Upper lobe of left lung (tissue), 6 donors: ENCODE measurements at regions not wholly inside any gene's neighbourhood (a gene's known extent, or its start where the extent isn't known, plus 50 kb on each side); places are given as distances from the start of the nearest gene placed in this dataset.

Experiments
- ATAC-seq, 2 donors: fragments of 200-7000 bp; cut with Tn5 transposase; one replicate each; pipeline ENCODE4 v1.9.1; 2022; ENCODE audit warnings: mild to moderate bottlenecking in 2 of 2, moderate library complexity in 2 of 2; ENCODE audit not compliant: low FRiP score in 2 of 2
- DNase-seq, 2 donors: peaks; one replicate each; pipeline ENCODE4 v3.0.0-alpha.2; 2019 to 2020
- H3K27ac ChIP-seq, 4 donors: fragments of 200-600 bp; sonication (generic); one replicate each; pipeline ENCODE4 v1.5.1; 2016 to 2019
- H3K27me3 ChIP-seq, 4 donors: fragments of 200-600 bp; sonication (generic); one replicate each; pipeline ENCODE4 v1.5.1; 2017 to 2019
- H3K36me3 ChIP-seq, 4 donors: fragments of 200-600 bp; sonication (generic); one replicate each; pipeline ENCODE4 v1.5.1; 2016 to 2019
- H3K4me1 ChIP-seq, 4 donors: fragments of 200-600 bp; sonication (generic); one replicate each; pipeline ENCODE4 v1.5.1; 2018 to 2019
- H3K4me3 ChIP-seq, 4 donors: fragments of 200-600 bp; sonication (generic); one replicate each; pipeline ENCODE4 v1.5.1; 2017 to 2019; ENCODE audit warnings: mild to moderate bottlenecking in 2 of 4, moderate library complexity in 1 of 4
- H3K9me3 ChIP-seq, 4 donors: fragments of 200-600 bp; sonication (generic); one replicate each; pipeline ENCODE4 v1.5.1; 2018 to 2019
- EP300 ChIP-seq, 4 donors: sonication (generic); formaldehyde crosslinking; IDR thresholded peaks; one replicate each; pipeline ENCODE4 v1.5.1; 2017; ENCODE audit warnings: antibody characterized with exemption in 4 of 4, control low read depth in 2 of 4
- POLR2A ChIP-seq, 4 donors: fragments of 450-650 bp; IDR thresholded peaks; one replicate each; pipeline ENCODE4 v1.5.1; 2016 to 2017; ENCODE audit warnings: antibody characterized with exemption in 4 of 4, mild to moderate bottlenecking in 2 of 4
- POLR2AphosphoS5 ChIP-seq, 2 donors: sonication (generic); formaldehyde crosslinking; IDR thresholded peaks; one replicate each; pipeline ENCODE4 v1.5.1; 2017; ENCODE audit warnings: antibody characterized with exemption in 2 of 2
- WGBS, 2 donors: methylation state at CpG; one replicate each; pipeline ENCODE4 v1.1.5; 2017 to 2018; 5-methylcytosine and 5-hydroxymethylcytosine counted together
- TF ChIP-seq, protein P1 (sequence below), 6 experiments: fragments of 450-650 bp in 4 of 6; fragments of 200-600 bp in 2 of 6; sonication (generic) in 2 of 6; IDR thresholded peaks; one replicate each; pipeline ENCODE4 v1.5.1; 2016 to 2019; ENCODE audit warnings: antibody characterized with exemption in 6 of 6
- donor health status: DM: no; HTN: no; CAD: no; lungs with moderate emphysema.
- donor health status: DM: no; HTN: yes; CAD: no; lungs with severe emphysema.

GRCh38 chr4:179017581-179017980 lies 1575.3 kb upstream of the AGA start:
- DNase-seq (peak in 1 of 2 donors; percentile 15), ATAC-seq (no peak)
- Histone ChIP-seq H3K27me3 (no peaks in the 10 kb centered on the region), H3K36me3 (no peaks in the 10 kb centered on the region), H3K9me3 (no peaks in the 10 kb centered on the region), H3K27ac (no peak overlapping the region), H3K4me3 (no peak overlapping the region), H3K4me1 (no peaks in the 10 kb centered on the region)
- WGBS, 2 donors = 84 to 91% methylated on average over 7 to 8 of the region's 8 CpGs
- TF ChIP-seq POLR2A (IDR thresholded peaks at IDR 0.05) (no peak), EP300 (IDR thresholded peaks at IDR 0.05) (no peak), POLR2AphosphoS5 (IDR thresholded peaks at IDR 0.05) (no peak)
- TF ChIP-seq, protein P1, sequence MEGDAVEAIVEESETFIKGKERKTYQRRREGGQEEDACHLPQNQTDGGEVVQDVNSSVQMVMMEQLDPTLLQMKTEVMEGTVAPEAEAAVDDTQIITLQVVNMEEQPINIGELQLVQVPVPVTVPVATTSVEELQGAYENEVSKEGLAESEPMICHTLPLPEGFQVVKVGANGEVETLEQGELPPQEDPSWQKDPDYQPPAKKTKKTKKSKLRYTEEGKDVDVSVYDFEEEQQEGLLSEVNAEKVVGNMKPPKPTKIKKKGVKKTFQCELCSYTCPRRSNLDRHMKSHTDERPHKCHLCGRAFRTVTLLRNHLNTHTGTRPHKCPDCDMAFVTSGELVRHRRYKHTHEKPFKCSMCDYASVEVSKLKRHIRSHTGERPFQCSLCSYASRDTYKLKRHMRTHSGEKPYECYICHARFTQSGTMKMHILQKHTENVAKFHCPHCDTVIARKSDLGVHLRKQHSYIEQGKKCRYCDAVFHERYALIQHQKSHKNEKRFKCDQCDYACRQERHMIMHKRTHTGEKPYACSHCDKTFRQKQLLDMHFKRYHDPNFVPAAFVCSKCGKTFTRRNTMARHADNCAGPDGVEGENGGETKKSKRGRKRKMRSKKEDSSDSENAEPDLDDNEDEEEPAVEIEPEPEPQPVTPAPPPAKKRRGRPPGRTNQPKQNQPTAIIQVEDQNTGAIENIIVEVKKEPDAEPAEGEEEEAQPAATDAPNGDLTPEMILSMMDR (IDR thresholded peaks at IDR 0.05) = no peak

DNA sequence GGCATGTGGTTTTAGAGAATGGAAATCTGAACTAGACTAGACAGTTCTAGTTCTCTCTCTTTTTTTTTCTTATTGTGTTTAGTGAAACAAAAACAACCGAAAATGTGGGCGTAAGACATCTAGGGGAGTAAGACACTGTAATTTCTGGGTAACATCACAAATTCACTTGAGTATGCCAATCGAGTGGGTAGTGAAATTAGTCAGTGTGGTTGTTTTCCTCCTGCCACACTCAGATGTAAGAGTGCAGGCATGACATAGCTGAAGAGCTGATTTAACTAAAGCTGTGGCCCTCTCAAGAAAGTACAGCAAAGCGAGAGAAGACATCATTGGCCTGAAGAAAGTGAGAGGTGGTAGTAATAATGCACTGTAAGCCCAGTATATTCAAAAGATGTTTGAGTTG lies 1585.3 kb upstream of the AGA start:
- TF ChIP-seq POLR2AphosphoS5 (IDR thresholded peaks at IDR 0.05) = no peak
- TF ChIP-seq, protein P1 (IDR thresholded peaks at IDR 0.05) = no peak
- no peak for TF ChIP-seq POLR2A (IDR thresholded peaks at IDR 0.05)
- TF ChIP-seq EP300 (IDR thresholded peaks at IDR 0.05) = no peak
- ATAC-seq = no peak
- Histone ChIP-seq H3K4me1 (no peaks in the 10 kb centered on the region), H3K36me3 (no peaks in the 10 kb centered on the region), H3K9me3 (peaks cover 0 to 4% (median 0%) of the 10 kb centered on the region in 4 donors), H3K27me3 (no peaks in the 10 kb centered on the region), H3K27ac (no peak overlapping the region), H3K4me3 (no peak overlapping the region)
- WGBS, 2 donors = 78 to 83% methylated on average over 4 of the region's 4 CpGs
- DNase-seq = no peak

DNA sequence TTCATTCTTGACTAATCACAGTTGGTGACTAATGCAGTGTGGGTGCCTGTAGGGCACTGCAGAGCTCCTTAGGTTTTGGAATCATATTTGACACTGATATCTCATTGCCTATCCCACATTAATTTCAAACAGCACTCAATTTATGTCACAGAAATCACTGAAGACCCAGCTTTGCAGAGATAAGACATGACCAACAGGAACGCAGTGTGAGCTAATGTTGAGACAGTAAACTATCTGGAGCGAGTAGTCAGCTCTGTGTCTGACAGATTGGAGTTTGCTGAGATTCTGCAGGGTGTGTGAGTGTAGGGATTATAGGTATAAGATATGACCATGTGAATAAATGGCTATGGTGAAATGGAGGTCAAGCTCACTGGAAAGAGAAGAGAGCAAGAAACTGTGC lies 1586.1 kb upstream of the AGA start:
- Histone ChIP-seq H3K4me1 (no peaks in the 10 kb centered on the region), H3K27me3 (no peaks in the 10 kb centered on the region), H3K9me3 (peaks cover 0 to 4% (median 0%) of the 10 kb centered on the region in 4 donors), H3K27ac (no peak overlapping the region), H3K4me3 (no peak overlapping the region), H3K36me3 (no peaks in the 10 kb centered on the region)
- no peak for DNase-seq
- TF ChIP-seq EP300 (IDR thresholded peaks at IDR 0.05) (no peak), POLR2A (IDR thresholded peaks at IDR 0.05) (no peak), POLR2AphosphoS5 (IDR thresholded peaks at IDR 0.05) (no peak)
- TF ChIP-seq, protein P1 (IDR thresholded peaks at IDR 0.05) = no peak
- 52 to 63% methylated on average over 2 of the region's 2 CpGs for WGBS, 2 donors
- no peak for ATAC-seq

- Histone ChIP-seq H3K4me3 (no peak overlapping the region), H3K9me3 (peaks cover 0 to 4% (median 0%) of the 10 kb centered on the region in 4 donors), H3K27ac (no peak overlapping the region), H3K4me1 (no peaks in the 10 kb centered on the region), H3K36me3 (no peaks in the 10 kb centered on the region), H3K27me3 (no peaks in the 10 kb centered on the region)
- WGBS, 2 donors = 35 to 75% methylated on average over 1 of the region's 1 CpG
- TF ChIP-seq, protein P1 (IDR thresholded peaks at IDR 0.05) = no peak
- TF ChIP-seq POLR2A (IDR thresholded peaks at IDR 0.05) = no peak
- no peak for TF ChIP-seq EP300 (IDR thresholded peaks at IDR 0.05)
- no peak for TF ChIP-seq POLR2AphosphoS5 (IDR thresholded peaks at IDR 0.05)
- ATAC-seq (no peak), DNase-seq (no peak)
Observed at GRCh38 chr4:179029683-179030082, 1587.4 kb upstream of the AGA start.

DNA sequence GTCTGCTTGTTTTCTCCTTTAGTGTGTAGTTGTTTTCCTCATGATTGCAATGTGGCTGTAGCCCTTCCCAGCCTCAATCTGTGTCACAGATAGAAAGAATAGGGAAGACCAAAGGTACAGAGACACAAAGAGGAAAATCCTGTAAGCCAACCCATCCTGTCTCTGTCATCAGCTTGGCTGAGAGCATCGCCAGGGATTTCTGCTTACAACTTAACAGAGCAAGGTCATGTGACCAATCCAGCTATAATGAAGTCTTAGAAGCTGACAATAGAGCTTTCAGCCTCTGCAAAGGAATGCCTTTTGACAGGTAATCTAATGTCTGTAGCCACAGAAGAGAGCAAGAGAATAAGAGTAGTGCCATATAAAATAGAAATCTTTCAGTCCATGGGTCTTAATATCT lies 1598.0 kb upstream of the AGA start:
- no peak overlapping the region for H3K27ac ChIP-seq
- no peaks in the 10 kb centered on the region for H3K36me3 ChIP-seq
- TF ChIP-seq EP300 (IDR thresholded peaks at IDR 0.05) (no peak), POLR2A (IDR thresholded peaks at IDR 0.05) (no peak)
- TF ChIP-seq, protein P1 (IDR thresholded peaks at IDR 0.05) = no peak
- no peaks in the 10 kb centered on the region for H3K9me3 ChIP-seq
- H3K4me1 ChIP-seq = no peaks in the 10 kb centered on the region
- DNase-seq = no peak
- no peak for ATAC-seq
- 30 to 47% methylated on average over 1 of the region's 1 CpG for WGBS, 2 donors
- no peaks in the 10 kb centered on the region for H3K27me3 ChIP-seq
- H3K4me3 ChIP-seq = no peak overlapping the region
